ENCODE measurements at regions not wholly inside any gene's neighbourhood (a gene's known extent, or its start where the extent isn't known, plus 50 kb on each side); places are given as distances from the start of the nearest gene placed in this dataset.

GRCh38 chr4:14337892-14338584 lies 664.2 kb upstream of the CPEB2 start:
- peak; percentile 8 to 43 for DNase-seq (ENCODE audit: low read depth in 2 of 2)
- TF ChIP-seq CTCF (IDR thresholded peaks at IDR 0.05; ENCODE audit: low read depth, low read length), result no peak
- no peak overlapping the region for H3K4me3 ChIP-seq (replicated peaks in 1 of 2; ENCODE audit: low read depth in 2 of 2, low read length in 2 of 2)

DNA sequence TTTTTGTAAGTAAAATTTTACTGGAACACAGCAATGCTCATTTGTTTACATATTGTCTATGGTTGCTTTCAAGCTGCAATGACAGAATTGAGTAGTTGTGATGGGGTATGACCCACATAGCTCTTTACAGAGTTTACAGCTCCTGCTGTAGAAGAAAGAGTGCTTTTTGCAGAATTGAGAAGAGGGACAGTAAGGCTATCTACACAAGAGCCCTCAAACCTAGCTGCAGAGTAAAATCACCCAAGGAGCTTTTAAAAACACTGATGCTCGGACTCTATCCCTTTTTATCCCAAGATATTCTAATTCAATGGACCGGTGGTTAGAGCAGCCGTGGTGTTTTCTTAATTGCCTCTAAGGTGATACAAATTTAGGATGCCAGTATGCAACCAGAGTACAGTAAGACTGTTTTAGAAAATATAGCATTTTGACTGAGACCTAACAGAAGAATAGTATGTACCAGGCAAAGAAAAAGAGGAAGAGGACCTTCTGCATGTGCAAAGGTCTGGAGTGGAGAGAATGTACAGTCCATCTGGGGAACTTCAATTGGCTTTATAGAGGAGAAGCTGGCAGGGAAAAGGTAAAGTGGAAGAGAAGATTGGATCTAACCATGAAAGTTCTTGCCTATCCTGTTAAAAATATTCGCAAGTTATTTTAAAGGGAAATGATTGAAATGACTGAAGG lies 663.6 kb upstream of the CPEB2 start:
- DNase-seq (ENCODE audit: low read depth in 2 of 2), result no peak
- H3K4me3 ChIP-seq (replicated peaks in 1 of 2; ENCODE audit: low read depth in 2 of 2, low read length in 2 of 2), result no peak overlapping the region
- no peak for TF ChIP-seq CTCF (IDR thresholded peaks at IDR 0.05; ENCODE audit: low read depth, low read length)

GRCh38 chr4:14339715-14340114 lies 662.6 kb upstream of the CPEB2 start:
- TF ChIP-seq CTCF (IDR thresholded peaks at IDR 0.05; ENCODE audit: low read depth, low read length), result no peak
- DNase-seq (ENCODE audit: low read depth in 2 of 2), result no peak
- H3K4me3 ChIP-seq (replicated peaks in 1 of 2; ENCODE audit: low read depth in 2 of 2, low read length in 2 of 2), result no peak overlapping the region

DNA sequence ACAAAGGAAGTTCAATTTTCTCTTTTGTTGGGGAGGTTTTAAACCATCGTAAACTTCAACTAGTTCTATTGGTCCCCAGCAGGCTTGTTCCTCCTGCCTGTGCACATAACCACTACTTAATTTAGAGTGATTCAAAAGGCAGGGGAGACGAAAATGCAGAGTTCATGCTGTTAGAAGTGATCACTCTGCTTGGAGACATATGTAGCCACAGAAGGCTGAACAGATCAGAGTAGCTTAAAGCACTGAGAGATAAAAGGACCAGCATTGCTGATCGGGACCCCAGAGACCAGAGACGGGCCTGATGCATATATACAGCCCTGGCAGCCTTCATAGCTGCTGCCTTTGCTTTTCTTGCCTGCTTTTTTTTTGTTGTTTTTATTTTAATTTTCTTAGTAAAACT lies 662.0 kb upstream of the CPEB2 start:
- TF ChIP-seq CTCF (IDR thresholded peaks at IDR 0.05; ENCODE audit: low read depth, low read length), result no peak
- DNase-seq (ENCODE audit: low read depth in 2 of 2), result no peak
- H3K4me3 ChIP-seq (replicated peaks in 1 of 2; ENCODE audit: low read depth in 2 of 2, low read length in 2 of 2), result no peak overlapping the region

GRCh38 chr4:14343961-14344360 lies 658.3 kb upstream of the CPEB2 start:
- no peak for DNase-seq (ENCODE audit: low read depth in 2 of 2)
- TF ChIP-seq CTCF (IDR thresholded peaks at IDR 0.05; ENCODE audit: low read depth, low read length), result no peak

DNA sequence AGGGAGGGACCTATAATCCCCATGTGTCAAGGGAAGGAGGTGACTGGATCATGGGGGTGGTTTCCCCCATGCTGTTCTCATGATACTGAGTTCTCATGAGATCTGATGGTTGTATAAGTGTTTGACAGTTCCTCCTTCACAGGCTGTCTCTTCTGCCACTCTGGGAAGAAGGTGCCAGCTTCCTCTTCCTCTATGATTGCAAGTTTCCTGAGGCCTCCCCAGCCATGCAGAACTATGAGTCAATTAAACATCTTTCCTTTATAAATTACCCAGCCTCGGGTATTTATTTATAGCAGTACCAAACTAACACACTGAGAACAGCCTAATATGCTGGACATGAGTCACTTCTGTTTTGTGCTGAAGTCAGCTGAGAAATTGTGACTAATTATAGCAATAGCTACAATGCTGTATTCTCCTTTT lies 656.9 kb upstream of the CPEB2 start:
- peak; percentile 33 to 67 for DNase-seq (ENCODE audit: low read depth in 2 of 2)
- TF ChIP-seq CTCF (IDR thresholded peaks at IDR 0.05; ENCODE audit: low read depth, low read length), result no peak
- H3K4me3 ChIP-seq (replicated peaks in 1 of 2; ENCODE audit: low read depth in 2 of 2, low read length in 2 of 2), result no peak overlapping the region

More at GRCh38 chr4:14343961-14344360, 658.3 kb upstream of the CPEB2 start:
- no peak overlapping the region for H3K4me3 ChIP-seq (replicated peaks in 1 of 2; ENCODE audit: low read depth in 2 of 2, low read length in 2 of 2)

Data from cardiac fibroblast (primary cell).